ENCODE measurements at regions not wholly inside any gene's neighbourhood (a gene's known extent, or its start where the extent isn't known, plus 50 kb on each side); places are given as distances from the start of the nearest gene placed in this dataset.

DNA sequence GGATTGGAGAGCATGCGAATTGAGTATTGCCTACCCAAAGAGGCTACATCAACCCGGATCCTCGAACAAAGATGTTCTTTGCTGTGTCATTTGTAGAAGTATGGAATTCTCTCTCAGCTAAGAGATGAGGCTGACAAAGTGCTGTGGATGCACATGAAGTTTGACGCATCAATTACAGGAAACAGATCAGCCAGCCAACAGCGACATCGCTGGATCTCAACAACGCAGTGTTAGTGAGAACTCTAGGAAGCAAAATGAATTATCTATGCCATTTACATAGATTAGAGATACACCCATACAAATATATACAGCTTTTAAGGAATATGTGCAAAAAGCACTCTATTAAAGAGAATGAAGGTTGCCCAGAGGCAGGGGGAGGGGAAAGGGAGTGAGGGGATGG, 160.6 kb upstream of the RGMA start:
- no peak for DNase-seq

DNA sequence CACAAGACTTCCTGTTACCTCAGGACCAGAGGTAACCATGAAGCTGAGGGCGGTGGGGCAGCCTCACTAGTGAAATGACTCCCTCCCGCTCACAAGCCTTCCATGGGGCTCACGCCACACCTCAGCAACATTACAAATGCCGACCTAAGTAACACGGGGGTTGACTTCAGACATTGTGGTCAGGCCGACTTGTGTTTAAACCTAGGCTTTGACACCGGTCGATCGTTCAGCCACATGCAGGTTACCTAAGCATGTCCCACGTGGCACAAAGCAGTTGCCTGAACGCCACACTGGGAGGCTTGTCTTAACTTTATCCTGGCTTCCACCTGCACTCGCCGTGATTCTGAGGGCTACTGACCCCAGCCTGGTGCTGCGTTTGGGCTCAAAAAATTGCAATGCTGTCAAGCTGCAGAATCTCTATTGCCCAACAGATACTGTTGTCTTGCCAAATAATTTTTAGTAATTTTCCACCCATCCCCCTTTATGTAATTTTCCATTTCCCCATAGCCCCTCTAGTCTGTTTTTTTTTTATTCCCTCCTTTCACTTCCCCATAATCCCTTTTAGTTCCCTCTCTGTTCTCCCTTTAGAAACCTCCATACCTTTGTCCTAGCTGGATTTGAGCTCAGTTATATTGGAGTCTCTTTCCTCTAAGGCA, 158.6 kb upstream of the RGMA start:
- no peak for DNase-seq

DNA sequence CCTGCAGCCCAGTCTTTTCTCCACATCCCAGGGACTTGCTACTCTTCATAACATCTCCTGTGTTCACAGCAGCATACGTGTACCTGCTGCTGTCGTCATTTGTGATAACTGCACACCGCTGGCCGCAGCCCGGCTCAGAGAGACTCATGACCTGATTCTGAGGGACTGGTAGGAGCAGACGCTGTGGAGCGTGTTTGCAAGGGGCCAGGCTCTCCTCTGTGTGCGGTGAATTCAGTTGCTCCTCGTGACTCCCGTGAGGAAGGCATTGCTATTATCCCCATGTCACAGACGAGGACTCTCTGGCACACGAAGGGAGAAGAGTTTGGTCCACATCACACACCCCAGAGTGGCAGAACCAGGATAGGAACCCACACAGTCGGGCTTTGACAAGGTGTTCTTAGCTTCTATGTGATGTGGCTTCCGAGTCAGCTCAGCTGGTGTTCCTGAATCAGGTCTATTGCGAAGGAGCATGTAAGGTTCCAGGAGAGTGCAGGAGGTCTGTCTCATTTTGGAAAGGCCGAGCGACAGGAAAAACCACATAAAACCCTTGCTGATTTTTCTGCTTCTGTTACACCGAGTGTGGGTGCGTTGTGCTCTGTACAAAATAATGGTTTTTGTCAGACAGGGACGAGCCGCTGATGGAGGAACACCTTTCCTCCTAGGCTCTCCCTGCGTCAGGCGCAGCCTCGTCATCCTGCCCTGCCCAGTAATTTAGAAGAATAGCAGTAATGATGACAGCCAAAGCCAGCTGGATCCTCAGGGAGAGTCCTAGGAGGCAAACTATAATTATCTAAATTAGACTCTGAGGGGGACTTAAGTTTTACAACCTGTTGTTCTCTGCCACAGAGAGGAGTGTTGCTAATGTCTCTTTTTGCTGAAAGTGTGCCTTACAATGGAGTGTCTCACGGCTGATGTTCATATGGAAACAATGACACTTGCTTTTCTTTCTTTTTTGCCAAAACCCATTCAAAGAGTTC, 157.5 kb upstream of the RGMA start:
- no peak for DNase-seq

DNA sequence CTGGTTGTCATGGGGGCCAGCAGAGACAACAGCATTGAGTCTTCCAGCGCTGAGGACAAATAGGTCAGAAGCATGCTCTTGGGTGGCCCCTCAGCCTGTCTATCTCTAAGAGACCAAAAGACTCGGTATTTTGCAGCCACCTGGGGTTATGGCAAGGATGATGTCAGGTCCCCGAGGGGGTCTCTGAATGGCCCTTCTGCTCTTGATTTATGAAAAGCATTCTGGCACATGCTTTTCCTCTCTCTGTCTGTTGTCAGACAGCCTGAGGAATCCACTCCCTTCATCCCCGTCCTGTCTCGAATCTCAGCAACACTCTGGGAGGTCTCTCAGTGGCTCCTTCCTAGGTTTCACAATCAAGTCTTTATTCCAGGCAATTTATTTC, 156.6 kb upstream of the RGMA start:
- DNase-seq: no peak

DNA sequence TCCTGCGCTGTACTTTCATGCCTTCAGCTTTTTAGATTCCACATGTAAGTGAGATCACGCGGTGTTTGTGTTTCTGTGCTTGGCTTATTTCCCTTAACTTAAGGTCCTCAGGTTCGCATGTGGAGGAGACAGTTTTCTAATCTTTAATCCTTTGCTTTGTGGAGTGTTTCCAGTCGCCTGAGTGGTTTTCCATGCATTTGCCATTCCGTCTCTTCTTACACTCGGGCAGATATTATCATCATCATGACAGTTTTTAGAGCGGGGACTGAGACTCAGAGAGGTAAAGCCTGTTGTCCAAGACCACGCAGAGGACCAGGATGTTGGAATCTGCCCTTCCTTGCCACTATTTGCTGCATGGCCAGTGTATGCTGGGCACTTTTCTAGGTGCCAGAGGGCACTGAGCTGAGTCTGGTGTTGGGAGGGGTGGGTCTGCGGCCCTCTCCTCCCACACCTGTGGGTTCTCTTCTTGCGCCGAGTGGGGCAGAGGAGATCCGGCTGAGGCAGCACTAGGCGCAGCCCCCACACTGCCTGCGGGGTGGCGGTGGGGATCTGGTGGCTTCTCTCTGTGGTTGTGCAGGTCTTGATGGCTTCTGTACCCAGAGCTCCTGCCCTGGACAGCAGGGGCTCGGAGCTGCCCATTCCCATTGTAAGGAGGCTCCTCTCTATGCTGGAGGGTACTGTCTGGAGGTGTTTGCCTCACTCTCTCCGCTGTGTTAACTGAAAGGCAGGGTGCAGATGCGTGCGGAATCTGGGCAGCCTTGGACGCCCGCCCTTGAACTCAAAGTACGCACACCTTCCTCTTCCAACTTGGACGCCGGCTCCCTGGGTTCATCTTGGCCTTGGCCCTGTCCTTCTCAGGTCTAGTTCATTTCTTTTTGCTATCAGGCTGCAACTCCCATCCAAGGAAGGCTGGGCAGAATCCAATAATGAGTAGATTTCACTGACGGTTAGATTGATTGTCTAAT, 156.0 kb upstream of the RGMA start:
- DNase-seq: no peak

DNA sequence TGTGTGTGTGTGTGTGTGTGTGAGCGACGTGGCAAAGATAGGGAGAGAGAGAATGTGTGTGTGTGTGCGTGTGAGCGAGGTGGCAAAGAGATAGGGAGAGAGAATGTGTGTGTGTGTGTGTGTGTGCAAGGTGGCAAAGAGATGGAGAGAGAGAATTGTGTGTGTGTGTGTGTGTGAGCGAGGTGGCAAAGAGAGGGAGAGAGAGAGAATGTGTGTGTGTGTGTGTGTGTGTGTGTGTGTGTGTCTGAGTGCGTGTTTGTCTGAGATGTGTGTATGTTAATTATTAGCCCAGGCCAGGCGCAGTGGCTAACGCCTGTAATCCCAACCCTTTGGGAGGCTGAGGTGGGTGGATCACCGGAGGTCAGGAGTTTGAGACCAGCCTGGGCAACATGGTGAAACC, 154.6 kb upstream of the RGMA start:
- DNase-seq: no peak

DNA sequence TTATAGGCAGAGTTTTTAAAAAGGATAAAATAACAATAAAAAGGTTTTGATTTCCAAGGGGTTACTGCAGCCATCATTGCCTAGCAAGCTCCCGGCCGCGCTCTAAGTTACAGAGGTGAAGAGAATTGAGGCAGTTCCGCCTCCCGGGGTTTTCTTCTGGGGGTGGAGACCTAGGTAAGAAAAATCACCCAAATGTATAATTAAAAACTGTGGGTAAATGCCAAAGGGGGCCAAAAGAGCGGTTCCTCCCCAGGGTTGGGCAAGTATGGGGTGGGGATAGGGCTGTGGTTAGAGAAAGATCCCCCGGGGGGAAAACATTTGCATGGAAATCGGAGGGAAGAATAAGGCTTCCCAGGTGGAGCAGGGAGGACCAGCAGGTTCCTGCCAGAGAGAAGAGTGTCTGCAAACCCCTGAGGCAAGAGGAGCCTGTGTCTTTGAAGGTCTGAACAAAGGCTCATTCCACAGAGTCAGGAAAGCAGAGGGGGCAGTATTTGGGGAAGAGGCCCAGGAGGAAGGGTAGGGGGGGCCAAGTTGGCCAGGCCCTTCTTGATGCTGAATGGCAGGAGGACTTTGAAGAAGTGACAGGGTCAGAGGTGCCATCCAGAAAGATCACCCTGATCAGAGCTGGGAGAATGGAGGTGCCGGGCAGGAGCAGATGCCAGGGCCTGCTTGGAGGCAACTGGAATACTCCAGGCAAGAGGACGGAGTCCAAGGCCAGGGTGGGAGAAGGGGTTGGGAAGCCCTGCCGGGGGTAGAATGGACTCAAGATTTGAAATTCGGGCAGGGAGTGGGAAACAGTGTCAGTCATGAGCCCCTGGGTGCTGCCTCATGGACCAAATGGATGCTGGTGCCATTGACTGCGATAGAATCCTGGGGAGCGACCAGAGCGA, 152.9 kb upstream of the RGMA start:
- DNase-seq: no peak

DNA sequence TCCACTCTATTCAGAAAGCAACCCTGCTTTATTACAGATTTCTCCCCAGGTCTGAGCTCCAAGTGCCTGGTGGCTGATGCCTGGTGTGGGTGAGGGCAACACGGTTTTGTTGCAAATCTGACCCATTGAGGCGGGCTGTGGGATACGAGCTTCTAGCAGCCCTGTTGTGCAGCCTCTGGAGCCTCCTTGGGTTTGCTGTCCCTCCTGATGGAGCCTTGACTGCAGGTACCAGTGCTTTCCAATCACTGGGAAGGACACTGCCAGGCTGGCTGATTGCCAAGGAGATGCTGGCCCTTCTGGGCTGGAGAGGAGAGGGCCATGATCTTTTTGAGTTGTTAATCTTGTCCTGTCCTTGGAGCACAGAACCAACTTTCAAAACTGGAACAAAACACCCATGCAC, 151.0 kb upstream of the RGMA start:
- no peak for DNase-seq

DNA sequence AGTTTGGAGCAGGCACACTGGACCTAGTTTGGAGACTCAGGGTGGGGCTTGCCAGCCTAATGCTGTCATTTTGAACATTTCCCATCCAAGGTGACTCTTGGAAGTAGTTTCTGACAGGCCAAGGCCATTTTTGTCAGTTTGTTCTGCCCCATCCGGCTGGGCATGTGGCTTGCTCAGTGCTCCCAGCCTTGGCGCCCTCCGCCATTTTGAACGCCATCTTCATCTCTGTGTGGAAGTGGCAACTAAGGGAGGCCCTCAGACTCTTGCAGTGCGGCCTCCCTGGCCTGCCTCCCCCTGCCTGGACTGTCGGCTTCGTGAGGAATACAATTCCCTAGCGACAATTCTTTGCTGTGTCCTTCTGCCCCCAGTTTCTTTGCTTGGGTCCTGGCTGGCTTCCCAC, 150.6 kb upstream of the RGMA start:
- DNase-seq: no peak

DNA sequence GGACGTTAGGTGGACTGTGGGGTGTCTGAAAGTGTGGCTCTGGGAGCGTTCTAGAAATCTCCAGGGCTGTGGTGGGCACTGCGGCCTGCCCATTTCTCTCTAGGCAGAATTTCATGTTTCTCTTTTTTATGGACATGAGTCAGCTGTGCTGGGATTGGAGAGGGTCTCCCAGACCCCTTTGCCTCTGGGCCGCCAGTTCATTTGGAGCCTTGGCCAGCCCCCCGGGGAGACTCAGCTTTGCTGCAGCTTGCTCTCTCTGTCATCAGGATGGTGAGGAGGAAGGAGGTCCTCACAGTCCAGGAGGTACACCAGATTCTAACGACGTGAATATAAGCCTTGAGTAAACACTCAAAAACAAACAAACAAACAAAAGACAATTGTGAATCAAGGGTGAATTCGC, 149.6 kb upstream of the RGMA start:
- no peak for DNase-seq

DNA sequence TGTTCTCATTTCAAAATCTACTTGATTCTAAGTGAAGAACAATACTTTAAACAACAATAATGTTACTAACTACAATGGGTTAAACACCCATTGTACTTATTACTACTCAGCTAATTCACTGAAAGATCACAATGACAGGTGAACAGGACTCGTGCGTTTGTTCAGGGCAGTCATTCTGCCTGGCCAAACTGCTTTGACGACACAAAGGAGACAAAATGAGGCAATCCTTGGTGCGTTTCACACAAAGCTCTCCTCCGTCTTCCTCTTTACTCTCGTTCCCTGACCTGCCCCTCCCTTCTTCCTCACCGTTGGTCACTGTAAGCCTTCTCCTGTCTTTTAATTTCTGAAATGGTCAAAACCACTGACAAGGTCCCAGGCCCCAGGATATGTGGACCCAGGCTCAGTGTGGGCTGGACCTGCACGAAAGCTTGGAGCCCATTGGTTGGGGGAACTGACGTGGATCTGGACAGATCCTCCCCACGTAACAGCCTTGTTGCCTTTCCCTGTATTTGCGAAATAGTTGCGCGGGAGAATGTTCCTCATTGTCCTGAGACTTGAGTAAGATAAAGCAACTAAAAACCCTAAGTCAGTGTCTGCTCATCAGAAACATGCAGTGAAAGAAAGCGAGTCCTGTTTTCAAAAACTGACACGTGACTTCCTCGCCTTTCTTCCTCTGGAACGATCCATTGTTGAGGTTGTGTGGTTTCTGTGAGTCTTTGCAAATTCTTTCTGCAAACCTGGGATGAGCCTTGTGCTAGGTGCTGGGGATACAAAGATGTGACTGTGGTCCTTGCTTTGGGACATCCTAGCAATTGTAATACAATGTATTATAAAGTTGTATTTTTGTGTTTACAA, 147.1 kb upstream of the RGMA start:
- no peak for DNase-seq

DNA sequence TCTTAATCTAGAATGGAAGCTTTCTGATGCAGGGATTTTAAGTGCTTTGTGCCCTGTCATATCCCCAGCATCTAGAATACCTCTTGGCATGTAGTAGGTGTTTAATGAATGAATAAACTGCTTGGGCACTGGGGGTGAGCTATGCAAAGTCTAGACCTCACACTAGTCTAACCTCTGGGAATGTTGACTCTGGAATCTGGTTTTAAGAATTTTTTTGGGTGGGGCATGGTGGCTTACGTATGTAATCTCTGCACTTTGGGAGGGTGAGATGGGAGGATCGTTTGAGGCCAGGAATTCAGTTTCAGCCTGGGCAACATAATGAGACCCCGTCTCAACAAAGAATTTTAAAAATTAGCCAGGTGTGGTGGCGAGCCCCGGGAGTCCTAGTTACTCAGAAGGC, 146.3 kb upstream of the RGMA start:
- DNase-seq: no peak

DNA sequence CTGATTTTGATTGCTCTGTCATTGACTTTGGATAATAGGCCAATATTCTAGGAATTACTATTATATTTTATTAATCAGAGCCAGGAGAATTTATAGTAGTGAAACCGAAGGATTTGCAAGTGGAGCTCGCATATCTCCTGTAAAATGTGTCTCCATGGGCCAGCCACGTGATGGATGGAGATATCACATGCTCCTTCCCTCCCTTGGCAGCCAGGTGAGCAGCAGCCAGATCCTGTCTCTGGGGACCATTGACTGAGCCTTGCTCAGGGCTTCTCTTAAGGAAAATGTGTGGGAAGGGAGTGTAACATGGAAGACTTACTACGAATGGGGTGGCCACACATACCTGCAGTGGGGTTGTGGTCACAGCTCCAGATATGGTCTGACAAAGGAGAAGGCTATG, 144.7 kb upstream of the RGMA start:
- no peak for DNase-seq

DNA sequence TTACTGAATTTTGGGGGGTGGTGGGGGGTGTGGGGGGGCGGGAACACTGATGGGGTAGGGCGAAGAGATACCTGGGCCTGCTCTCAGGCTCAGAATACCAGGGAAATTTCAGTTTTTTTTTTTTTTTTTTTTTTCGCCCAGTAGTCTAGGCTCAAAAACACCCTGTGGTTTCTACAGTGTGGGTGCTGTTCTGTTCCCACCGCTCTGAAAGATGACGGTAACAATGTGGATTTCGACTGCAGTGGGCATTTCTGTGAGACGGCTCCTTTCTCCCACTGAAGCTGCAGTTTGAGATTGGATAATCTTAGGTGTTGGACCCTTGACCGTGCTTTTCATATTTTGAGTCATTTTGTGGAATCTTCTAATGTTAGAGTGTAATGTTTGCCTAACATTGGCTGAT, 143.8 kb upstream of the RGMA start:
- DNase-seq: no peak

DNA sequence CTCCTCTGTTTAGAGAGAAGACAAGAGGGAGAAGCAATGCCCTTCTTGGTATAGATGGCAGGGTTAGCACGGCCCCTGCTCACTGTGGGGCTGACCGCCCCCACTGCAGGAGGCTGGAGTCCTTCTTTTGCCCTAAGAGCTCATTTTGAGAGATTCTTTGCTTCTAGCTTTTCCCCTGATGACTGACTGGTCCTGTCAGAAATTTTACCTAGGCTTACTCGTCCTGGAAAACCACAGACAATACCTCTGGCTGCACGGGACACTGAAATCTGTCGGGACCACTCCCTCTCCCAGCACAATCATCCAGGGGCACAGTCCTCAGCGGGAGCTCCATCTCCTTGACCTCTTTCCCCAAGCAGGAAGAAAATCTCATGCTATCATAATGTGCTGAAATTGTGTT, 143.0 kb upstream of the RGMA start:
- DNase-seq: no peak

DNA sequence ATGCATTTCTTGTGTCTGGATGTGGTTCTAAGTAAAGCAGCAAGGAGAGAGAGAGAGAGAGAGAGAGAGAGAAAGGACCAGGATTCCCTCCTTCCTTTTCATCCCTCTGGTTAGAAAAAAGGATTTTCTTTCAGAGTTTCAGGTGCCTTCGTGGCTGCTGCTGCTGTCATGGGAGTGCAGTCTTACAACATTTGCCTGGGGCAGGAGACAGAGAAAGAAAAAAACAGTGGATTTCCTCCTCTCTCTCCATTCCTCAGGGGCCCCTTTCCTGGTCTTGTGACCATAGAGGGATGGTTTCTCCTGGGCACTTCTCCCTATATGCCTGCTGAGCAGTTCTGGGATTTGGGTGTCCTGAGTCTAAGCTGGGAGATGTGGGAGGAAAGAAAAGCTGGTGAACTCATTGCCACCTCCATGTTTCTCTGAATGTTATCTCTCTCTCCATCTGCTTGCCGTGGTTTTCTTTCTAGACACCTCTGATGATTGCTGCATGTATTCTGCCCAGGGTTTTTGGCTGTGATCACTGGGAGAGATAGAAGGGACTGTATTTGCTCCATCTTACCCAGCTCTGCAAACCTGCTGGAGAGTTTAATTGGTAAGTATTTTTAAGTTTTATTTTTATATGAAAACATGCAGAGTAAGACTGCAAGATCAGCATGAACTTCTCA, 142.4 kb upstream of the RGMA start:
- no peak for DNase-seq

DNA sequence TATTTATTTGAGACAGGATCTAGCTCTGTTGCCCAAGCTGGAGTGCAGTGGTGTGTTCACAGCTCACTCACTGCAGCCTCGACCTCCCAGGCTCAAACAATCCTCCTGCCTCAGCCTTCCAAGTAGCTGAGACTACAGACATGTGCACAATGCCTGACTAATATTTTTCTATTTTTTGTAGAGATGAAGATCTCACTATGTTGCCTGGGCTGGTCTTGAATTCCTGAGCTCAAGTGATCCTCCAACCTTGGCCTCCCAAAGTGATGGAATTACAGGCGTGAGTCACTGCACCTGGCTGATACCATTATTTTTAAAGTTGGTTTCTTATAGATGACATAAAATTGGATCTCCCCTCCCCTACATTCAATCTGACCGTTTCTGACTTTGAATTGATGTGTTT, 139.5 kb upstream of the RGMA start:
- DNase-seq: no peak

DNA sequence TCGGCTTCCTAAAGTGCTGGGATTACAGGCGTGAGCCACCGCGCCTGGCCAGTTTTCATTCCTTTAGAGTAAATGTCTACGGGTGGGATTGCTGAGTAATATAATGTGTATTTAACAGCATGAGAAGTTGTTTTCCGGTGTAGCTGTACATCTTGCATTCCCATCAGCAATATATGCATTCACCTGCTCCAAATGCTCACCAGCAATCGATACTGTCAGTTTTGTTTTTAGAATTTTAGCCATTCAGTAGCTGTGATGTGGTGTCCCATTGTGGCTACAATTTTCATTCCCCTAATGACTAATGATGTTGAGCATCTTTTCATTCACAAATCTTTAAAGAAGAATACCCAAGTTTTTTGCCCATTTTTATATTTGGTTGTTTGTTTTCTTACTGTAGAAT, 134.8 kb upstream of the RGMA start:
- DNase-seq: no peak

DNA sequence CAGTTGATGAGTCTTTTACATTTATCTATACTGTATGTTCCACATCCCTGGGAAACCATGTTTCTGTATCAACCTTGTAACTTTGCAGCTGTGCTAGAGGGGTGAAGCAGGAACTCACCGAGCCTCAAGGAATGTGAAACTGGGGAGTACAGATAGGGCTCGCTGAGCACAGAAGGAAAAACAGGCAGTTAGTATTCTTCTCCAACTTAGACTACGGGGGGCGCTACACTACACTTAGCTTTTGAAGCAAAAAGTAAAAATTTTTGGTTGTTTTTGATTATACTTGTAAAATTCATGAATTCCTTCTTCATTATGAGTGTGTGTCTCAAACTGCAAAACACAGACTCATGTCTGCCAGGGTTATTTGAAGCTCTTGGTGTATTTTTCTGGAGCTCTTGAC, 132.7 kb upstream of the RGMA start:
- no peak for DNase-seq

DNA sequence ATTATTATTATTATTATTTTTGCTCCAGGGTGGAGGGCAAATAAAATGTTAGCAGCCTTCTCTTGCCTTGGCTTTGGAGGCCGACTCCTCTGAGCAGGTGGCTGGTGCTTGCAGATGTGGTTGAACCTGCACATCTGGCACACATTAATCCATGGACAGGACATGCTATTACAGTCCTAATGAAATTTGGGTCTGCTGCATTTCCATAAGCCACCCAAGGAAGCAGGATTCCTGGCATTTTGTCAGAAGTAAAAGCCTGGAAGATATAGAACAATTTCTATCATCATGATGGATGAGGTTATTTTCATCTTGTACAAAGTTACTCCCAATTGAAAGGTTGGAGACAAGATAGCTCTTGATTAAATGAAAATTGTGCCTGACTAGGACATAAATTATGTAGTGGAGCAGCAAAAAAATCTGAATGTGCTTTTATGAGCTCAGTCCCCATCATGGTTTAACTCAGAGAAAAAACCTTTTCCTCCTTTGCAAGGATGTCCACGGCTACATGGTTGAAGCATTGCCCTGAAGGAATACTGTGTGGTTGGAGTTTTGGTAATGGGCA, 130.9 kb upstream of the RGMA start:
- no peak for DNase-seq

All from CD4-positive, alpha-beta T cell treated with Interleukin-6 for 4 hours (primary cell).